Body of pancreas (tissue), 4 donors: ENCODE measurements at regions not wholly inside any gene's neighbourhood (a gene's known extent, or its start where the extent isn't known, plus 50 kb on each side); places are given as distances from the start of the nearest gene placed in this dataset.
"Not testable (repeated sequence)": the region's sequence is repeated elsewhere in the genome, so short reads cannot be mapped to it uniquely, and the experiment has no call there.

Experiments used
- ATAC-seq: fragments of 150-250 bp; one replicate; pipeline ENCODE4 v1.9.1; 2016
- DNase-seq, 4 donors: peaks; one replicate each; pipeline ENCODE4 v3.0.0-alpha.2; 2019
- H3K27ac ChIP-seq, 4 donors: fragments of 200-600 bp; sonication (generic); 1 replicate in 3 of 4; 2 replicates in 1 of 4; pipeline versions ENCODE4 v1.5.1 to v1.6.1; 2016 to 2019; ENCODE audit warnings: mild to moderate bottlenecking in 1 of 4, mixed read lengths in 1 of 4, moderate library complexity in 1 of 4
- H3K27me3 ChIP-seq, 2 donors: fragments of 200-600 bp; sonication (generic); one replicate each; pipeline ENCODE4 v1.6.0; 2016; ENCODE audit warnings: mild to moderate bottlenecking in 1 of 2
- H3K36me3 ChIP-seq, 2 donors: fragments of 200-600 bp; sonication (generic); replicated peaks in 1 of 2; 2 replicates each; pipeline ENCODE4 v1.5.1; 2016; ENCODE audit warnings: low read depth in 2 of 2; ENCODE audit not compliant: insufficient read depth in 1 of 2
- H3K4me1 ChIP-seq: fragments of 200-600 bp; sonication (generic); one replicate; pipeline ENCODE4 v1.6.0; 2016
- H3K4me3 ChIP-seq, 2 donors: fragments of 200-600 bp; sonication (generic); 1 replicate in 1 of 2; 2 replicates in 1 of 2; pipeline ENCODE4 v1.5.1; 2016 to 2019
- H3K9me3 ChIP-seq, 3 donors: fragments of 200-600 bp; sonication (generic); 1 replicate in 2 of 3; 2 replicates in 1 of 3; pipeline ENCODE4 v1.5.1; 2016
- POLR2A ChIP-seq, 3 donors: fragments of 450-650 bp; IDR thresholded peaks; one replicate each; pipeline ENCODE4 v1.6.1; 2016; ENCODE audit warnings: antibody characterized with exemption in 3 of 3, mild to moderate bottlenecking in 2 of 3
- WGBS, 2 donors: methylation state at CpG; one replicate each; pipeline ENCODE4 v1.1.5; 2017; 5-methylcytosine and 5-hydroxymethylcytosine counted together
- intact Hi-C: fragments of 100-400 bp; cut with DNase I; formaldehyde crosslinking; loops from one replicate; pipeline ENCODE4 v1.15.1; 2023
- TF ChIP-seq, protein P1 (sequence below), 7 experiments: fragments of 450-650 bp in 4 of 7; fragments of 200-600 bp in 3 of 7; sonication (generic) in 3 of 7; IDR thresholded peaks; one replicate each; pipeline ENCODE4 v1.5.1; 2016 to 2019; ENCODE audit warnings: antibody characterized with exemption in 7 of 7

DNA sequence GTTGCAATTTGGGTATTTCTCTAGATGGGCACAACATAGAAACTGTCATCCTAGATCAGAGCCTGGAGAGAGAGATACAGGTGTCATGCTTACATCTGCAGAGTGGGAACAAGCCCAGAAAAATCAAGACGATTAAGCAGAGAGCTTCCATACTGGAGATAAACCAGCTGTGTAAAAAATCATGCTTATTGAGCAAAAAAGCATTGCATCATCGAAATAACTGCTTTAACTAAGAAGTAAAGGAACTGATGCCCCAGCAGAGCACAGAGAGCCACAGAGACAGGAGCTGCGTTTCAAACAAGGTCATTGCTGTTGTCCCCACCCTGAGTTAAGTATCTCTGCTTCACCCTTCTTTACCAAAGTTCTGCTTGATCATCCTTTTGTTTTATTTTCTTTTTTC is 138.0 kb downstream of the CCDC74A start:
- WGBS, 2 donors: 36 to 51% methylated on average over 3 of the region's 3 CpGs
- H3K4me1 ChIP-seq, intact Hi-C loops, ATAC-seq, H3K36me3 ChIP-seq, H3K27me3 ChIP-seq, DNase-seq, H3K4me3 ChIP-seq, H3K27ac ChIP-seq, H3K9me3 ChIP-seq: not testable (repeated sequence)

DNA sequence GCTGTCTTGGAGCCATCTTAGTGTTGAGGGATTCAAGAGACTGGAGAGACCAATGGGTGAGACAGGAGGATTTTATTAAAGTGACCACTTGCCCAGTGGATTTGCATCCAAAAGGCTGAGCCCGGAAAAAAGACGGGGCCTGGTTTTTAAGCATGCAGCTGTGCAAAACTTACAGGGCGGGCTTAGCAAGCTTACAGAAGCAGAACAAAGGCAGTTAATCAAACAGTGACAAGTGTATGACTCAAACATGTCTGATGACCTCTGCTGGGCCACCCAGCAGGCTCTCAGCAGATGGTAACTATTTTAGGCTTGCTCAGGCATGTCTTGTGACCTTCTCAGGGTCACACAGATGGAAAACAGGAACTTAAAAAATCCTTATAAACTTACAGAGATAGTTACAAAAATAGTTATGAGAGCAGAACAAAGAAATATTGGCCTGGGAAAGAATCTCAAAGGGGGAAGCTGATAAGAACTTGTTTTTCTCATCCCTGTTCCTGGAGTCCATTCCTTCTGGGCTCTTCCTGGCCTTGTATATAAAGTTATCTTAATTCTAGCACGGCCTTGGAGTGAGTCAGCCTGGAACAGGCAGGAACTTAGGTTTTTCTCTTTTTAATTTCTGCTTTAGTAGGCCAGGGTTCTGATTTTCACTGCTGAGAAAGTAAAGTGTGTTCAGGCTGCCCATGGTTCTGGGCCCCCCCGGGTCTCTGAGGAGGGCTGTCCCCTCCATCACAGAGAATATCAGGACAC is 141.3 kb downstream of the CCDC74A start:
- peak in 1 of 4 donors; percentile 37 for DNase-seq
- intact Hi-C loops, H3K27ac ChIP-seq, H3K36me3 ChIP-seq, H3K4me3 ChIP-seq, H3K27me3 ChIP-seq, H3K9me3 ChIP-seq, ATAC-seq: not testable (repeated sequence)
- peaks cover 20% of the 10 kb centered on the region for H3K4me1 ChIP-seq
- 68 to 73% methylated on average over 5 of the region's 5 CpGs for WGBS, 2 donors

DNA sequence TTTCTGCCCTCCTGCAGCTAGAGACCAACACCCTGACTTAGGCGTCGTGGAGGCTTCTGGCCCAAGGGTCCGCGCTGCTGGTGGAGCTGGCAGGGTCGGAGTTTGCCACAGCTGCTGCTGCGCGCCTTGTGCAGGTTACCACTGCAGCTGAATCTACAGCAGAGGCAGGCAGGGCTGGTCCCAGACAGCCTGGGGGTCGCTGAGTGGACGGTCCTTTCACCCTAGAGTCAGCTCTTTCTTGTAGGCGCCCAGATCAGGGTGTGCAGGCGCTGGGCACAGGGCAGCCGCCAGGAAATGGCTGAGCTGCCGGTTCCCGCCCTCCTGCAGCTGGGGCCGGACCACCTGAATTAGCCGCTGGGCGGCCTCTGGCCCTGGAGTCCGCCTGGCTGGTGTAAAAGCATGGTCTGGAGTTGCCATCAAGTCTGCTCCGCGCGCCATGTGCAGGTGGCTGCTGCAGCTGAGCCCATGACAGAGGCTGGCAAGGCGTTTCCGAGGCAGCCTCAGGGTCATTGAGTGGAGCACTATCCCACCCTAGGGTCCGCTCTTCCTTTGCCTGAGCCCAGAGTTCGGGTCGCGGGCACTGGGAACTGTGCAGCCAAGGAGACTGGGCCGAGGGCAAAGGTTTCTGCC is 144.3 kb downstream of the CCDC74A start:
- H3K27ac ChIP-seq, intact Hi-C loops, H3K4me3 ChIP-seq, H3K9me3 ChIP-seq, H3K36me3 ChIP-seq, DNase-seq, H3K27me3 ChIP-seq, ATAC-seq: not testable (repeated sequence)
- WGBS, 2 donors: 66 to 100% methylated on average over 2 to 27 of the region's 28 CpGs
- peaks cover 26% of the 10 kb centered on the region for H3K4me1 ChIP-seq

DNA sequence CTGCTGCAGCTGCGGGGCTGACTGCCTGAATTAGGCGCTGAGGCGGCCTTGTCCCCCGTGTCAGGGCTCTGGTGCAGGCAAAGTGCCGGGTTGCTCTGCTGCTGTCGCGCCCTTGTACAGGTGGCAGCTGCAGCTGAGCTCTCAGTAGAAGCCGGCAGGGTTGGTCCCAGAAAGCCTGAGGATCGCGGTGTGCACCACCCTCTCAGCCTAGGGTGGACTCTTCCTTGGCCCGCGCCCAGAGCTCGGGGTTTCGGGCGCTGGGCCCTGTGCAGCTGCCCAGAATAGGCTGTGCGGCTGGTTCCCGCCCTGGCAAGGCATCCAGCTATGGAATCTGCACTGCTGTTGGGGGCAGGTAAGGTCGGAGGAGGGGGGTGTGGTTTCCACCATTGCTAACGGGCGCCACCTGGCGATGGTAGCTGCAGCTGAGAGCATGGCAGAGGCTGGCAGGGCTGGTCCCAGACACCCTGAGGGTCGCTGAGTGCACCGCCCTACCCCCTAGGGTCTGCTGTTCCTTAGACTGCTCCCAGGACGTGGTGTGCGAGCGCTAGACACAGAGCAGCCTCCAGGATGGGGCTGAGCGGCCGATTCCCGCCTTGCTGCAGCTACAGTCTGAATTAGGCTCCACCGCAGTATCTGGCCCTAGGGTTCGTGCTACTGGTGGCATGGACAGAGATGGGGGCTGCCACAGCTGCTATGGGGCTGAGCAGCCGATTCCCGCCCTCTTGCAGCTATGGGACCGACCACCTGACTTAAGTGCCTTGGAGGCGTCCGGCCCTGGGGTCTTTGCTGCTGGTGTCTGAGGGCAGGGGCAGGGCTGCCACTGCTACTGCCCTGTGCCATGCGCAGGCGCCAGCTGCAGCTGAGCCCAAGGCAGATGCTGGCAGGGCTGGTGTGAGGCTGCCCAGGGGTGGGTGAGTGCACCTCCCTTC is 145.0 kb downstream of the CCDC74A start:
- H3K27ac ChIP-seq, H3K27me3 ChIP-seq, intact Hi-C loops, H3K36me3 ChIP-seq, H3K9me3 ChIP-seq: not testable (repeated sequence)
- WGBS, 2 donors: 0 to 2% methylated on average over 8 to 37 of the region's 38 CpGs
- peak; percentile 80 to 87 (median 81) for DNase-seq
- Histone ChIP-seq H3K4me1 (peaks cover 26% of the 10 kb centered on the region), H3K4me3 (peak overlapping the region in 1 of 2 donors; percentile 7)
- TF ChIP-seq, protein P1, sequence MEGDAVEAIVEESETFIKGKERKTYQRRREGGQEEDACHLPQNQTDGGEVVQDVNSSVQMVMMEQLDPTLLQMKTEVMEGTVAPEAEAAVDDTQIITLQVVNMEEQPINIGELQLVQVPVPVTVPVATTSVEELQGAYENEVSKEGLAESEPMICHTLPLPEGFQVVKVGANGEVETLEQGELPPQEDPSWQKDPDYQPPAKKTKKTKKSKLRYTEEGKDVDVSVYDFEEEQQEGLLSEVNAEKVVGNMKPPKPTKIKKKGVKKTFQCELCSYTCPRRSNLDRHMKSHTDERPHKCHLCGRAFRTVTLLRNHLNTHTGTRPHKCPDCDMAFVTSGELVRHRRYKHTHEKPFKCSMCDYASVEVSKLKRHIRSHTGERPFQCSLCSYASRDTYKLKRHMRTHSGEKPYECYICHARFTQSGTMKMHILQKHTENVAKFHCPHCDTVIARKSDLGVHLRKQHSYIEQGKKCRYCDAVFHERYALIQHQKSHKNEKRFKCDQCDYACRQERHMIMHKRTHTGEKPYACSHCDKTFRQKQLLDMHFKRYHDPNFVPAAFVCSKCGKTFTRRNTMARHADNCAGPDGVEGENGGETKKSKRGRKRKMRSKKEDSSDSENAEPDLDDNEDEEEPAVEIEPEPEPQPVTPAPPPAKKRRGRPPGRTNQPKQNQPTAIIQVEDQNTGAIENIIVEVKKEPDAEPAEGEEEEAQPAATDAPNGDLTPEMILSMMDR (IDR thresholded peaks at IDR 0.05): peak; percentile 47 to 87 (median 66)
- peak; percentile 96 for ATAC-seq

DNA sequence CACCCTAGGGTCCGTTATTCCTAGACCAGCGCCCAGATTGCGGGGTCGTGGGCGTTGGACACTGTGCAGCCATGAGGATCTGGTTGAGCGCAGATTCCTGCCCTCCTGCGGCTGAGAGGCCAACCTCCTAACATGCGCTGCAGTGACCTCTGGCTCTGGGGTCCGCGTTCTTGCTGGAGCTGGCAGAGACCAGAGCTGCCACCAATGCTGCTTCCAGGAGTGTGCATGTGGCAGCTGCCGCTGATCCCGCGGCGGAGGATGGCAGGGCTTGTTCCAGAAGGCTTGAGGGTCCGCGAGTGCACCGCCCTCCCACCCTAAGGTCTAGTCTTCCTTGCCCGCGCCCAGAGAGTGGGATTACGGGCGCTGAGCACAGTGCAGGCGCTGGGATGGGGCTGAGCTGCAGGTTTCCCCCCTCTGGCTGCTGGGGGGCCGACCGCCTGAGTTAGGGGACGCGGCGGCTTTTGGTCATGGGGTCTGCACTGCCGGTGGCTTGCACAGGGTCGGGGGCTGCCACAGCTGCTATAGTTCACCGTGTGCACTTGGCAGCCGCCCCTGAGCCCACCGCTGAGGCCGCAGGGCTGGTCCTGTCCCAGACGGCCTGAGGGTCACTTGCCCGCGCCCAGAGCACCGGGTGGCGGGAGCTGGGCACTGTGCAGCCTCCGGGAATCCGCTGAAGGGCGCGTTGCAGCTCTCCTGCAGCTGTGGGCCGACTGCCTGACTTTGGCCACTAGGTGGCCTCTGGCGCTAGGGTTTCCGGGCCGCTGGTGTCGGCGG is 145.9 kb downstream of the CCDC74A start:
- Histone ChIP-seq H3K4me1 (peaks cover 26% of the 10 kb centered on the region), H3K27ac (no peak overlapping the region), H3K27me3 (no peaks in the 10 kb centered on the region), H3K9me3 (no peaks in the 10 kb centered on the region), H3K4me3 (peak overlapping the region in 1 of 2 donors; percentile 7), H3K36me3 (no peaks in the 10 kb centered on the region)
- intact Hi-C loops: no loop called here
- peak; percentile 92 for ATAC-seq
- 1 to 3% methylated on average over 21 to 46 of the region's 48 CpGs for WGBS, 2 donors
- TF ChIP-seq, protein P1 (IDR thresholded peaks at IDR 0.05): peak; percentile 86 to 96 (median 89)
- no peak for TF ChIP-seq POLR2A (IDR thresholded peaks at IDR 0.05)
- DNase-seq: peak; percentile 84 to 89 (median 86)
